ENCODE measurements at regions not wholly inside any gene's neighbourhood (a gene's known extent, or its start where the extent isn't known, plus 50 kb on each side); places are given as distances from the start of the nearest gene placed in this dataset.
"Not testable (repeated sequence)": the region's sequence is repeated elsewhere in the genome, so short reads cannot be mapped to it uniquely, and the experiment has no call there.

GRCh38 chr12:111150921-111151840, 217.7 kb downstream of the PHETA1 start:
- no peak for DNase-seq

GRCh38 chr12:111150360-111150759, 218.5 kb downstream of the PHETA1 start:
- no peak for DNase-seq

GRCh38 chr12:111149299-111149698, 219.6 kb downstream of the PHETA1 start:
- no peak for DNase-seq

- DNase-seq = no peak
These were observed 220.9 kb downstream of the PHETA1 start for GRCh38 chr12:111148005-111148404.

GRCh38 chr12:111143271-111143670, 222.9 kb upstream of the MYL2 start:
- DNase-seq = no peak

- DNase-seq = no peak
These were observed 220.8 kb upstream of the MYL2 start for GRCh38 chr12:111141205-111141604.

- no peak for DNase-seq
These were observed 217.6 kb upstream of the MYL2 start for GRCh38 chr12:111138016-111138415.

- DNase-seq = no peak
These were observed 215.0 kb upstream of the MYL2 start for GRCh38 chr12:111135293-111135832.

- no peak for DNase-seq
These were observed 210.0 kb upstream of the MYL2 start for GRCh38 chr12:111130336-111130735.

- DNase-seq = no peak
These were observed 208.9 kb upstream of the MYL2 start for GRCh38 chr12:111129149-111129767.

- no peak for DNase-seq
These were observed 206.0 kb upstream of the MYL2 start for GRCh38 chr12:111126331-111126730.

GRCh38 chr12:111124183-111124582, 203.8 kb upstream of the MYL2 start:
- no peak for DNase-seq

GRCh38 chr12:111123390-111123789, 203.0 kb upstream of the MYL2 start:
- DNase-seq = no peak

- DNase-seq = no peak
These were observed 202.1 kb upstream of the MYL2 start for GRCh38 chr12:111122458-111122878.

- DNase-seq = no peak
These were observed 201.5 kb upstream of the MYL2 start for GRCh38 chr12:111121840-111122239.

GRCh38 chr12:111120578-111120977, 200.2 kb upstream of the MYL2 start:
- DNase-seq = no peak

- DNase-seq = no peak
These were observed 196.6 kb upstream of the MYL2 start for GRCh38 chr12:111117017-111117416.

- DNase-seq = not testable (repeated sequence)
These were observed 192.9 kb upstream of the MYL2 start for GRCh38 chr12:111113313-111113712.

GRCh38 chr12:111112311-111113098, 192.1 kb upstream of the MYL2 start:
- no peak for DNase-seq

GRCh38 chr12:111111681-111112080, 191.3 kb upstream of the MYL2 start:
- DNase-seq = no peak

- no peak for DNase-seq
These were observed 190.2 kb upstream of the MYL2 start for GRCh38 chr12:111110556-111110955.

GRCh38 chr12:111108726-111109125, 188.3 kb upstream of the MYL2 start:
- DNase-seq = no peak
